ENCODE measurements at regions not wholly inside any gene's neighbourhood (a gene's known extent, or its start where the extent isn't known, plus 50 kb on each side); places are given as distances from the start of the nearest gene placed in this dataset.

GRCh38 chr4:27293831-27294230 is 433.2 kb downstream of the STIM2 start:
- WGBS (ENCODE audit: missing lambda C conversion rate), result 47% methylated on average over 4 of the region's 4 CpGs
- no peak for ATAC-seq
- POLR2A ChIA-PET, result no interaction called here

DNA sequence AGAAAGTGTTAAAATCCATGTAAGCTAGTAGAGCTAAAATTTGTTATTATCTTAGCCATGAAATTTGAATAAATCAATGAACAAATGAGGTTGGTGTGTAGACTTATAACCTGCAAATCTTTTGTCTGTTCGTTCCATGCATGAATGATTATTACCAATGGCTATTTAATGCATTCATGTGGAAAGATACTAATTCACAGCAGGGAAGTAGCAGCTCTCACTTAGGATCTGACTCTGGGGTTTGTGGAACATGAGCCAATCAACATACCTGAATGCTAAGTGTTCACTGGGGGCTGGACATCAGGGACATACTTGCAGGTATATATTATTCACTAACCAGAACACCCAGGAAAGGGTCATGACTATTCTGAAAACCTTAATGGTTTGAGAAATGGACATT is 444.1 kb downstream of the STIM2 start:
- ChIA-PET CTCF (no interaction called here), POLR2A (no interaction called here)
- no peak for FAIRE-seq

More at GRCh38 chr4:27293831-27294230, 433.2 kb downstream of the STIM2 start:
- H3K4me1 ChIP-seq, result no peaks in the 10 kb centered on the region
- H3K4me3 ChIP-seq, result no peak overlapping the region
- H3K9me3 ChIP-seq, result no peaks in the 10 kb centered on the region
- H3K4me2 ChIP-seq, result no peak overlapping the region
- TF ChIP-seq CHD4 (IDR thresholded peaks at IDR 0.05; ENCODE audit: borderline replicate concordance) (no peak), EHMT2 (IDR thresholded peaks at IDR 0.05; ENCODE audit: low read depth) (no peak)
- no peak overlapping the region for H3K27ac ChIP-seq
- no peak for DNase-seq (ENCODE audit: low read depth in 1 of 2, low spot score in 1 of 2)
- CTCF ChIA-PET, result no interaction called here
- no peak for FAIRE-seq

GRCh38 chr4:27305246-27305645 is 444.6 kb downstream of the STIM2 start:
- no peak overlapping the region for H3K4me3 ChIP-seq
- DNase-seq (ENCODE audit: low read depth in 1 of 2, low spot score in 1 of 2) (no peak), ATAC-seq (no peak), FAIRE-seq (no peak)
- H3K4me1 ChIP-seq, result no peaks in the 10 kb centered on the region
- H3K9me3 ChIP-seq, result no peaks in the 10 kb centered on the region
- ChIA-PET CTCF (no interaction called here), POLR2A (no interaction called here)
- no peak for TF ChIP-seq FOSB (CRISPR knock-in tag; IDR thresholded peaks at IDR 0.05)
- no peak for TF ChIP-seq ESRRA (IDR thresholded peaks at IDR 0.05; ENCODE audit: borderline replicate concordance, low read length)
- TF ChIP-seq FOSL2 (IDR thresholded peaks at IDR 0.05), result no peak
- TF ChIP-seq FOSL2 (CRISPR knock-in tag; IDR thresholded peaks at IDR 0.05), result no peak
- no peak for TF ChIP-seq RNF2 (IDR thresholded peaks at IDR 0.05; ENCODE audit: borderline replicate concordance, low read depth)
- TF ChIP-seq EHMT2 (IDR thresholded peaks at IDR 0.05; ENCODE audit: low read depth), result no peak
- H3K27ac ChIP-seq, result no peak overlapping the region
- H3K4me2 ChIP-seq, result no peak overlapping the region
- 0% methylated on average over 1 of the region's 1 CpG for WGBS (ENCODE audit: missing lambda C conversion rate)

More for the DNA sequence above, 444.1 kb downstream of the STIM2 start:
- Histone ChIP-seq H3K4me1 (no peaks in the 10 kb centered on the region), H3K4me3 (no peak overlapping the region), H3K9me3 (no peaks in the 10 kb centered on the region), H3K27ac (no peak overlapping the region), H3K4me2 (no peak overlapping the region)
- DNase-seq (ENCODE audit: low read depth in 1 of 2, low spot score in 1 of 2) (no peak), ATAC-seq (no peak)
- WGBS (ENCODE audit: missing lambda C conversion rate), result 4% methylated on average over 1 of the region's 1 CpG
- TF ChIP-seq ATOH8 (CRISPR knock-in tag; IDR thresholded peaks at IDR 0.05; ENCODE audit: low read depth), result no peak
- TF ChIP-seq MAFK (IDR thresholded peaks at IDR 0.05; ENCODE audit: partially characterized antibody), result no peak
- TF ChIP-seq, protein P1, sequence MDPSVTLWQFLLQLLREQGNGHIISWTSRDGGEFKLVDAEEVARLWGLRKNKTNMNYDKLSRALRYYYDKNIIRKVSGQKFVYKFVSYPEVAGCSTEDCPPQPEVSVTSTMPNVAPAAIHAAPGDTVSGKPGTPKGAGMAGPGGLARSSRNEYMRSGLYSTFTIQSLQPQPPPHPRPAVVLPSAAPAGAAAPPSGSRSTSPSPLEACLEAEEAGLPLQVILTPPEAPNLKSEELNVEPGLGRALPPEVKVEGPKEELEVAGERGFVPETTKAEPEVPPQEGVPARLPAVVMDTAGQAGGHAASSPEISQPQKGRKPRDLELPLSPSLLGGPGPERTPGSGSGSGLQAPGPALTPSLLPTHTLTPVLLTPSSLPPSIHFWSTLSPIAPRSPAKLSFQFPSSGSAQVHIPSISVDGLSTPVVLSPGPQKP (IDR thresholded peaks at IDR 0.05; ENCODE audit: low read depth, low read length), result no peak
- TF ChIP-seq HES2 (IDR thresholded peaks at IDR 0.05), result no peak

- Histone ChIP-seq H3K4me1 (no peaks in the 10 kb centered on the region), H3K4me3 (no peak overlapping the region), H3K9me3 (no peaks in the 10 kb centered on the region), H3K4me2 (no peak overlapping the region), H3K27ac (no peak overlapping the region)
- CTCF ChIA-PET, result no interaction called here
- WGBS (ENCODE audit: missing lambda C conversion rate), result 0% methylated on average over 6 of the region's 6 CpGs
- POLR2A ChIA-PET, result no interaction called here
- DNase-seq (ENCODE audit: low read depth in 1 of 2, low spot score in 1 of 2) (no peak), FAIRE-seq (no peak), ATAC-seq (no peak)
- TF ChIP-seq NR3C1 (IDR thresholded peaks at IDR 0.05) (no peak), MAFK (IDR thresholded peaks at IDR 0.05; ENCODE audit: partially characterized antibody) (peak; percentile 57)
Observed at GRCh38 chr4:27308379-27308778, 447.7 kb downstream of the STIM2 start.

DNA sequence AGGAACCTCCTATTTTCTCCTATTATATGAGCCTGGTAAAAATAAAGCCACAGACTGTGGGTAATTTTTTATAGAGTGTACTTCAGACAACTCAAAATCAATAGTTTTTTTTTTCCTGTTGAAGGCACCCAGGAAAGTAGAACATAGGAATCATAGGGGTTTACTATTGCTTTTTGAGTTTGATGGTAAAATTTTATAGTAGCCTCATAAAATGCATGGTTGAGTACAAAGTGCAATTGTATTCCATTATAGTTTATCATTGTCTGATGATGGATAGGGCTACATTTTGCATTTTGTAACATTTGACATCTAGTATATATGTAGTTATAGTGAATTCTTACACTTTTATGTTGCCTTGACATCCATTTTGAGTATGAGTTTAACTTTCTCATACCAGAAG is 455.0 kb downstream of the STIM2 start:
- H3K9me3 ChIP-seq, result no peaks in the 10 kb centered on the region
- DNase-seq (ENCODE audit: low read depth in 1 of 2, low spot score in 1 of 2) (no peak), ATAC-seq (no peak), FAIRE-seq (no peak)
- H3K4me3 ChIP-seq, result no peak overlapping the region
- TF ChIP-seq CHD4 (IDR thresholded peaks at IDR 0.05; ENCODE audit: borderline replicate concordance) (no peak), HES2 (IDR thresholded peaks at IDR 0.05) (no peak), USF2 (IDR thresholded peaks at IDR 0.05) (no peak), ESRRA (IDR thresholded peaks at IDR 0.05; ENCODE audit: borderline replicate concordance, low read length) (no peak), BHLHE40 (IDR thresholded peaks at IDR 0.05; ENCODE audit: low read depth, low read length) (no peak), NFE2L2 (conservative IDR thresholded peaks at IDR 0.05; ENCODE audit: low read length) (no peak), RNF2 (IDR thresholded peaks at IDR 0.05; ENCODE audit: borderline replicate concordance, low read depth) (no peak), POLR2A (IDR thresholded peaks at IDR 0.05; ENCODE audit: low read length) (no peak), RARB (CRISPR knock-in tag; IDR thresholded peaks at IDR 0.05) (no peak), ATOH8 (CRISPR knock-in tag; IDR thresholded peaks at IDR 0.05; ENCODE audit: low read depth) (no peak), FOSL2 (IDR thresholded peaks at IDR 0.05) (no peak), FOSL2 (CRISPR knock-in tag; IDR thresholded peaks at IDR 0.05) (no peak), SREBF2 (IDR thresholded peaks at IDR 0.05) (no peak), HDAC2 (IDR thresholded peaks at IDR 0.05) (no peak), CBX8 (IDR thresholded peaks at IDR 0.05) (no peak), RCOR1 (IDR thresholded peaks at IDR 0.05; ENCODE audit: low read depth, low read length) (no peak), BCL3 (IDR thresholded peaks at IDR 0.05) (no peak)
- ChIA-PET POLR2A (no interaction called here), CTCF (no interaction called here)
- no peak overlapping the region for H3K4me2 ChIP-seq
- no peaks in the 10 kb centered on the region for H3K4me1 ChIP-seq
- no peak overlapping the region for H3K27ac ChIP-seq
